ENCODE measurements at regions not wholly inside any gene's neighbourhood (a gene's known extent, or its start where the extent isn't known, plus 50 kb on each side); places are given as distances from the start of the nearest gene placed in this dataset.
"Not testable (repeated sequence)": the region's sequence is repeated elsewhere in the genome, so short reads cannot be mapped to it uniquely, and the experiment has no call there.

DNA sequence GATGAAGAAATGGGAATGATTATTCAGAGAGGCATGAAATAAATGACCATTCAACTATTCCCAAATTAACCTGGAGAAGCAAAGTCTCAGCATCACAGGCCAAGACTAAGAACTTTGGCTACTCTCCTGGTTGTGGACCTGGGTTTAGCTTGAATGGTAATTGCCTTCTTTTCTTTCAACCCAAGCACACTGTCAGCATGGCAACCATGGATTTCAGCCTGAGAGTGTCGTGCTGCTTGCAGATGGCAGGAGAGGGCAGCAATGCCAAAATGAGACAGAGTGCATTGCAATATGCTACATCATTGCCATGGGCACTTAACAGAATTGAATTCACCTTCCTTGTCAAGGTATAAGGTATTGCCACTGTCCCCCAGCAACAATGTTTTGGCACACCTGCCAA is 767.2 kb downstream of the REEP3 start:
- DNase-seq (ENCODE audit: low spot score) (no peak), FAIRE-seq (no peak)

DNA sequence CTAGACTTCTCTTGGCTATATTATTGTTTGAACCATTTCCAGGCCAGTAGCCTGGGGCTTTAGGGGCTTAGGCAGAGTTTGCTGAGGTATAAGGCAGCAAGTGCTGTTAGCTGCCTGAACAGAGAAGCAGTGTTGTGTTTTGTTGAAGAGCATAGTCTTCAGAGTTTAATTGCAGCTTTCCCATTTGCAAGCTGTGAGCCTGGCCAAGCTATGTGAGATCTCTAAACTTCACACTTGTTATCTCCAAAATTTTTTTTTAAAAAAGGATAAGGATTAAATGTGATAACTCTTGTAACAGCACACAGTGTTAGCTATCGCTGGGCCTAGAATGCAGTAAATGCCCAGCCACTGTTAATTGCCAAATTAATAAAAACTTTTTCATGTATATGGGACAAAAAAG is 782.4 kb downstream of the REEP3 start:
- FAIRE-seq (no peak), DNase-seq (ENCODE audit: low spot score) (no peak)

DNA sequence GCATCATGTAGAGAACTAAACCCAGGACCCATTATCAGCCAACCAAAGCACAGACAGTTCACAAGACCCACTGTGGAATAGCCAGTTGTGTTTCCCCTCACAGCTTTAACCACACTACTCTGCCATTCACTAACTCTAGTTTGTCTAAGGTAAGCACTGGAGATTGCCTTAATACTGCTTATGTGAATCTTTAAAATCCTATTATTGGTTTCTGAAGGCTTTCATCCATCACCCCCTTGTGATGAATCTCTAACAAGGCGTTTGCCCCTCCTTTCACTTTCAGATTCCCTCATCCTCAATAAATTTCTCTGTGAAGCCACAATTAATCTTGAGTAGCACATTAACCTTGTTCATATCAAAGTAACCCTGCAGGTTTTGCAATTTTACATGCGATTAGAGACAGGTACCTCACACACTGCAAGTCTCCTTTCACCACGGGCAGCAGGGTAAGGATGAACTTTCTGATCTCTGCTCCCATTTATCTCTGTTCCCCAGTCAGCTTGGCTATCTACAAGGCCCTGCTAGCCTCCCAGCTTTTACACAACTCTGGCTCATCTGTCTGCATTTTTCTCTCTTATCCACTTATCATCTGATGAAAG is 785.6 kb downstream of the REEP3 start:
- no peak for DNase-seq (ENCODE audit: low spot score)
- FAIRE-seq: no peak

DNA sequence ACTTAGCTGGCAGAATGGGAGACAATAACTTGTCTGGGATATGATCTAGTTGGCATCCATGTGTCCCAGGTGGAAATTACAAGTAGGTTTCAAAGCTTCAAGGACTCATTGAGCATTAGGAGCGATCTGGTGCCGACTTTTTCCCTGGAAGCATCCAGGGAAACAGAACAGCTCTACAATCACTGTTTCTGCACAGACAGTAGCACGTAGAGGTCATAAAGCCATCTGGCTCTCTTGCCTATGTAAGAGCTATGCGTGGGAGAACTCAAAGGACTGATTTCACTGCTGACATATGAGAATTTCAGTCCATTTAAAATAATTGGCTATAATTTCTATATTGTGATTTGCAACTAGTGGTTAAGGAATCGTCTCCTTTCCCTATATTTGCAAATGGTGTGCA is 791.7 kb downstream of the REEP3 start:
- FAIRE-seq (no peak), DNase-seq (ENCODE audit: low spot score) (no peak)

DNA sequence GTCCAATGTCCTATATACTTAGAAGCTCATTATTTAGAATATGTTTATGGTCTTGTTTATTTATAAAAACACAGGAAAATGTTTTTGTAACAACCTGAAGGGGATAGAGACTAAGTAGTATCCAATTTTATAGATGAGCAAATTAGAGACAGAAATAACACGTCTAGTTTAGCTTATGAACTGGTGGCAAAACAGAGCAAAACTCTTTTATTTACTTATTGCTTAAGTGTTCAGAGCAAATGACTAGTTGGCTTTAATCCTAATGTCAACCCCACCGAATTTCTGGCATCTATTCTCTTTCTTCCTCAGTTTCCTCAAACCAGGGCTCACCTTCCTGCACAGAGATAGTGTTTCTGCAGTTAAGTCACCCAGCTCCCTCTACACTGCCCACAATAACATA is 792.8 kb downstream of the REEP3 start:
- DNase-seq (ENCODE audit: low spot score) (no peak), FAIRE-seq (no peak)

DNA sequence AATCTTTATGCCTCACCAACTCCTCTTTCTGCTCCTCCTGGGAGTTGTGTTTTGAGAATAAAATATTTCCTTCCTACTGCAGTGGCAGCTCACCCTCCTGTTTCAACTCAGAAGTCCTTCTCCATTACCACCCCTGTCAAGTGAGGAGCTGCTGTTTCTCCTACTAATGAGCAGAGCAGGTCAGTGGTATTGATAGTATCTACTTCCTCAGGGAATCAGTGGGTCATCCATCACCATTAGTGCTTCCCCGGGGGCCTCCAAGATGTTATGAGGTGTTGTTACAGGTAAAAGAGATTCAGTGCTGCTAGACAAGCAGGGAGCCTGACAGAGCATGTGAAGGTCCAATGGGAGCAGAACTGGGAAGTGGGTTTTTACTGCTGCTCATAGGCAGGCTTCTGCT is 795.2 kb downstream of the REEP3 start:
- FAIRE-seq: no peak
- no peak for DNase-seq (ENCODE audit: low spot score)

DNA sequence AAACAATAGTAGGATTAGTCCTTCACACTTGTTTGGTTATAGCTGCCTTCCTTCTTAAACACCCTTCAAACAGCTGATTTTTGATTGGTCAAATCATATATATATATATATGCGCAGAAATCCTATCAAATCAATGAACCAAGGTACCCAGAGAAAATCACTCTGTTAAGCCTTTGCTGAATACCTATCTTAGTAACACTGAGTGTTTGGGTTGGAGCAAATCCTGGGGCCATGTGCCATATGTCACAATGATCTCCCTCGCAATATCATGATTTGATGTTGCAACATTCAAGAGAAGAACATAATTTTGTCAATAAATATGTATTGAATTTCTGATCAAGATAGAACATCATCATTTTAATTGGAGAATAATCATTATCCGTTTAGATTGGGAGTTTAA is 795.6 kb downstream of the REEP3 start:
- DNase-seq (ENCODE audit: low spot score): no peak
- FAIRE-seq: no peak

DNA sequence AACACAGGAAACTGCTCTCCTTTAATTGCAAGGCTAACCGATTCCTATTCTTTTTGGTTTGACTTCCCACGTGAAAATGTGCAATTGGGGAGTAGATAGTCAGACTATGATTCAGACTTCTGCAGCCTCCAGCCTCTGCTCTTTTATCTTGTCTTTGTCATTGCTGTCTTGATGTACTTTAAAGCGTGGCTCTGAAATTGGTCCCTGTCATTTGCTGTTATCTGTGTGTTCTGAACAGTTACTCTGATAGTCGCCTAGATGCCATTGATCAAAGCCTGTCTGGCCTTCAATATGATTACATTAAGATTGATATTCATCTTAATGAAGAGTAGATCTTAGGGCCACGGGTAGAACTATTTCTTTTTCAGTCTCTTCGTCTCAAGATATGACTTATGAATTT is 799.2 kb downstream of the REEP3 start:
- DNase-seq (ENCODE audit: low spot score): no peak
- FAIRE-seq: no peak

DNA sequence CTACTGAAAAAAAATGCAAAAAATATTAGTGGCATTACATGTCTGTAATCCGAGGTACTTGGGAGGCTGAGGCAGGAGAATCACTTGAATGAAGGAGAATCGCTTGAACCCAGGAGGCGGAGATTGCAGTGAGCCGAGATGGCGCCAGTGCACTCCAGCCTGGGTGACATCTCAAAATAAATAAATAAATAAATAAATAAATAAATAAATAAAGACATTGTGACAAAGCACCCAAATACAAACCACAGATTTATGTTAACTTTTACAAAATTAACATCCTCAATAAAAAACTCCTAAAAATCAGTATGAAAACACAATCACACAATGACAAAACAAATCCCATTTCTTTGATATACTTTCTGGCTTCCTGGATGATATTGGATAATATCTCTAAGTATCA is 808.3 kb downstream of the REEP3 start:
- DNase-seq (ENCODE audit: low spot score): no peak
- no peak for FAIRE-seq

DNA sequence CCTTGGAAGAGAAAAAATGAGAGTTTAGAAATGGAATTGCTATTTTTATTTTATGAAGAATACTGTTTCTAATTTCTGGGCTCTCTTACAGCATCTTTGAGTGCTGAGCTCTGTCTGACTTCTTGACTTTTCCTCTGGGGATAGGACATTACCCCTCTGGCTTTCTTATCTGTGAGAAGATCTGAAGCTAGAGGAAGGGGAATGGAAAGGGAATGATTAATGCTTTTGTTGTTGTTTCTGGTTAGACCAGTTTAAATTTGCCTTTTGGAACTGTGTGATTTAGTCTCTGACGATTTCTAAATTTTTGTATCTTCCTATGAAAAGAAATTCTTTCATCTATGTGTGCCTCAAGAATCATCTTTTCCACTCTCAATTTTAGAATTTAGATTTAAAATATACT is 811.4 kb downstream of the REEP3 start:
- FAIRE-seq (no peak), DNase-seq (ENCODE audit: low spot score) (no peak)

DNA sequence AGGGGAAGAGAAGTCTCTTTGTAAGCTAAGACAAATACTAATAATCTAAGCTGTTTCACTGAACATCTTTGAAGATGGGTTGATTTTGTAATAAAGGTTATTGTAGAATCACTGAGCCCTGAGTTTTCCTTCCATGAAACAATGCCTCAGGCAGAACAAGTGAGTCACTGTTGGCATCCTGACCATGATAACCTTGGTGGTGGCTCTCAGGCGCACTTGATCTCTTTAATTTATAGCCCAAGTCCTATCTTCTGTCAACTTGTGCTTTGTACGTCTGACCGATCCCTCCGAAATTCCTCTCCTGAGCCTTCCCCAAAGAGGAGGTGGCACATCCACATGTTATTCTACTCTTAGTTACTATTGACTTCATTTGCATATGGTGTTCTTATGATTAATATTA is 812.9 kb downstream of the REEP3 start:
- no peak for FAIRE-seq
- no peak for DNase-seq (ENCODE audit: low spot score)

DNA sequence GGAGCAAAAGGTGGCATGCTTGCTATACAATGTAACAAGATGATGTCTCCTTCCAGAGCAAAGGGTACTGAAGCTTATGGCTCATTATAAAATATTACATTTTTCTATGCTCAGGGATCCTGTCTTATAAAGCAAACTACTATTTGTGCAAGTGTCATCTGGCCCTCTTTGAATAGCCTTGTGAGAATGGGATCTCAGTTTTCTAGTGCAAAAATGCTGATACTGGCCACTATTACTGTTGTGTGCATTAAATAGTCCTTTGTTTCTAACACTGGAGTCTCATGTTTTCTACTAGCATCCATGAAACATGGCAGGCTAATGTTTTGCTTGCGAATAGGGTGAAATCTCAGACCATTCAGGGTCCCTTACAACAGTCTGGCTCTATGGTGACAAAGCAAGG is 823.0 kb downstream of the REEP3 start:
- DNase-seq (ENCODE audit: low spot score) (no peak), FAIRE-seq (no peak)

DNA sequence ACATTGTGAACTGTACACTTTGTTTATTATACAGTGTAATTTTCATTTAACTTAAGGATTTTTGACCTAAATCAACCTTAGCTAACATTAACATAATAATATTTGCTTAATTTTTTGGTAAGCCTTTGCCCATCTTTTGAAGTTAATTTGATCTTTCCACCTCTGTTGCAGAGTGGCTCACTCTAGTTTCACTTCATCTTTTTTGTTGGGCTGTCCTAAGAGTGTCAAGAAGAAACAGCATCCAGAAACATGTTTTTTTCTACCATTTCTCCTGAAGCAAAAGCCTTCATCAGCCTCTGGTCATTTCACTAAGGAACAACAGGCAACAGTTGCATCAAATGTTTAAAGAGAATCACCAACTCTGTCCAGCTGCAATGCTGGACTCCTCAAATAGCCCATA is 824.7 kb downstream of the REEP3 start:
- FAIRE-seq (no peak), DNase-seq (ENCODE audit: low spot score) (no peak)

DNA sequence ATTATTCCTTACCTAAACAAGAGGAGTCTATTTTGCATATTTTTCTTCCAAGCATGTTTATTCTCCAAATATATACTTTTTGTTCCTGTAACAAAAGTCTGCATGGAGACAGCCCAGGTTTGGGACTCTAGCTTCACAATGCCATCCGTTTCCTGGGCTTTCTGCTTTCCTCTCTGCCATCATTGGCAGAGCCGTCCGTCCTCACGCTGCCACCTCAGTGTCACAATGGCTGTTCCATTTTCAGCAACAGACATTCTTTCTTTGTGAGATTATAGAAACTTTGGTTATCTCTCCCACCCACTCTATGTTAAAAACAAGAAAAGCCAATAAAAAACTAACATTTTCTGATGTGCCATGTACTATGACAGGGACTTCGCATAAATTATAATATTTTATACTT is 825.2 kb downstream of the REEP3 start:
- DNase-seq (ENCODE audit: low spot score) (no peak), FAIRE-seq (no peak)

DNA sequence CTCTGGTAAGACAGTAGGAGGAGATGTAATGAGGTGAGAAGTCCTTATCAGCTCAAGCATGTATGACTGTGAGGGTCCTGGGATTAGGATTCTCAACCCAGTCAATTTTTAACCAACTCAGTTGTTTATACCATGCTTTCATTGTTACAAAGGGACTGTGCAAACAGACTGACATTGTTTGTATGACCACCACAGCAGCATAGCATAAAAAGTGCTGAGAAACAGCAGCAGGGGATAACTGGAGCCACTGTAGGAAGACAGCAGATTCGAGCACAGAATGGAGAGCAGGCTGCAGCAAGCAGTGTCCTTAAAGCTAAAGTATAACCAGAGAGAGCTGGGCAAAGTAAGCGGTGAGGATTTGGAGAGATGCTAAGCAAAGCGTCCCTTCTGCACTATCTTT is 829.5 kb downstream of the REEP3 start:
- FAIRE-seq: no peak
- DNase-seq (ENCODE audit: low spot score): no peak

DNA sequence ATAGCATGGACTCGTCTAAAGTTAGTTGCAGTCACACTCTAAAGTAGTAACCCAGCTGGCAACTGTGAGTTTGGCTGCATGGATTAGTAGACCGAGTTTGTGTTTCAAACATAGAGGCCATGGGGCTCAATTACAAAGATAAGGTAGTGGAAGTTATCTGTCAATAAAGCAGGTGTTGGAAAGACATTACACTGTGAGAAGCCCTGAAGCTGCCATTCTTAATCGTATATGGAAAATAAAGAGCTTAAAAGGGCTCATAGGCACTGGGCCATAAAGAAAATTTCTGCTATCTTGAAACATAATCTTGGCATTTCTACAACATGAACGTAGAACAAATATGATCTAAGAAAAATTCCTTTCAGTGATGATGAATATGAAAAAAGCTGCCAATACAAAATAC is 837.7 kb downstream of the REEP3 start:
- no peak for DNase-seq (ENCODE audit: low spot score)
- FAIRE-seq: no peak

DNA sequence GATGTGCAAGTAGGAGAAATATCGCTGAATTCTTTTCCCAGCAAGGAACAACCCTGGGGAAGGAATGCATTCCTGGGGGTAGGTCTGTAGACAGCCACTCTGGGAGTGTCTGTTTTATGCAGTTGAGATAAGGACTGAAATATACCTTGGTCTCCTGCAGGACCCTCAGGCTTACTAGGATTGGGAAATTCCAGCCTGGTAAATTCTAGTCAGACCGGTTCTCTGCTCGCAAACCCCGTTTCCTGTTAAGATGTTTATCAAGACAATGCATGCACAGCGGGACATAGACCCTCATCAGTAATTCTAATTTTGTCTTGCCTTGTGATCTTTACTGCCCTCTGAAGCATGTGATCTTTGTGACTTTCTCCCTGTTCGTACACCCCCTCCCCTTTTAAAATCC is 839.0 kb downstream of the REEP3 start:
- not testable (repeated sequence) for FAIRE-seq; DNase-seq (ENCODE audit: low spot score)

DNA sequence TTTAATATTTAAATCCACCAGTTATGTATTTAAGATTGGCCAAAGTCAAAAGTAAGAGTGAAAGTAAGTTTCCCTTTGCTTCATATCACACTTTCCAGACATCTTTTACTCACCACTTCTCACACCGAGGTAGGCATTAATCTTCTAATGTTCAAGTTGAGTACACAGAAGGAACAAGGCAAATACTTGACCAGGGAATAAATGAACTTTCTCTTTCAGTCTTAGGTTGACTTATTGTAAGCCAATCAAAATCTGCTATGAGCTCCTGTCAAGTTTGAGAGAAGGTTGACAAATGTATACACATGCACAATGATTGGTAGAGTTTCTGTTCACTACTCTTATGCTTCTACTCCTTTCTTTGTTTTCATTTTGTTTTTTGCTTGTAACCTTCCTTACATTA is 842.5 kb downstream of the REEP3 start:
- no peak for DNase-seq (ENCODE audit: low spot score)
- no peak for FAIRE-seq

DNA sequence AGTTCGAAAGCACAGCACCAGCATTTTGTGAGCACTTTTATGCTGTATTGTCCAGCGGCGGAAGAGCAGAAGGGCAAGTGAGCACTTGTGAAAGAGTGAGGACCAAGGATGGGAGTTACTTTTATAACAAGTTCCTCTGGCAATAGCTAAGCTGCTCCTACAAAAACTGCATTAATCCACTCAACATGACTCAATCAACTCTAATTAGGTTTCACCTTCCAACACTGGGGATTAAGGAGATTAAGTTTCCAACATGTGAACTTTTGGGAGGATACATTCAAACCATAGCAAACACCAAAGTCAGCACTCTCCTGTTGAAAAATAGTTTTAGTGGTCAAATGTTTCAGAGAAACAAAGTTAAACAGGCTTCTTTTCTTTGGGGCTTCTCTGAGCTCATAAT is 844.5 kb downstream of the REEP3 start:
- FAIRE-seq (no peak), DNase-seq (ENCODE audit: low spot score) (no peak)

DNA sequence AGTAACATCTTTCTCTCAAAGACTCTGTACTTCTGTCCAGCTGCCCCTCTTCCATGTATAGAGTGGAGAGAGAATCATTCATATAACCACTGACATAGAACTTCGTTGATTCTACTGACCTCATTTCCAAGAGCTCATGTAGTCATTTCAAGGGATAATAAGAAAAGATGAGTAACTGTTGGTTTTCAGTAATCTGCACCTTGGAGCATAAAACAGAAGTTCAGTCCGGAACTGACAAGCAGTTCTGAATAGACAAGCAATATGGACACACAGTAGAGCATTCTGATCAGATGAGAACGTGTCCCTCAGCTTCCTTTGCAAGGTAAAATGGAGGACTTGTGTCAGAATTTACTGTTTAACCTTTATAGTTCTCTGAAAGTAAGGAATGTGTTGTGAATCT is 847.1 kb downstream of the REEP3 start:
- no peak for FAIRE-seq
- no peak for DNase-seq (ENCODE audit: low spot score)

DNA sequence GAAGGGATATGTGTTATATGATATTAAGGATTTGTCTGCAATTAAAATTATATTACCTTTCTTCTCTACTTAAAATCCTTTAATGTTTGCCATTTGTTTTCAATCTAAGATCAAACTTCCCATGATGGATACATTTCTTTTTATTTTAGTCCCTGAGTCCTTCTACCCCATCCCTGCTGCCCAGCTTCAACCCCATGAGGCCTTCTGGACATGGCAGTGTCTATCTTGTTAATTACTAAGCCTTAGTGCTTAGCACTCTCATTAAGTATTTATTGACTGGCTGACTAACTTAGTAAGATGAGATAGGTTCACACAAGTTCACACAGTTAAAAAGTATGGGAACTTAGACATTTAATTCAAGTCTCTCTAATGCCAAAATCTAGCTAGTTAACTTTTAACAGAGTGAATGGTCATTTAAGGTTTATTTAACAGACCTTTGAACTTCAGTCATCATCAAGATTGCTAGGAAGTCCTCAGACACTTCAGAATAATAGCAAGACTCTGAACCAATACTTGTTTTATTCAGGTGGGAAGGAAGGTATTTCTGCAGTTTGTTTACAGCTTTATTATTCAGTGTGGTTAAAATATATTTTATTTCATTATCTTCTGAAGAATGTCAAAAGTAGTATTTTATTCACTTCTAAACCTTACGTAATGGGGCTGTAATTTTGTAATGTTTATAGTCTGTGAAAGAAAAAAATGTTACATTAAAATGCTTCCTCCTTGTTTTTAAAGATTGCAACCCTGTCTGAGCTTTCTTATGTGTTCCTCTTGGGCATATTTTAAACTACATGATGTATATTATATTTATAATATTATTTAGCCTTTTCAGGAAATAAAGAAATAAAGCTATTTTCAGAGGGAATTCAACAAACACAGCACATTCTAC is 848.9 kb downstream of the REEP3 start:
- DNase-seq (ENCODE audit: low spot score) (no peak), FAIRE-seq (no peak)

DNA sequence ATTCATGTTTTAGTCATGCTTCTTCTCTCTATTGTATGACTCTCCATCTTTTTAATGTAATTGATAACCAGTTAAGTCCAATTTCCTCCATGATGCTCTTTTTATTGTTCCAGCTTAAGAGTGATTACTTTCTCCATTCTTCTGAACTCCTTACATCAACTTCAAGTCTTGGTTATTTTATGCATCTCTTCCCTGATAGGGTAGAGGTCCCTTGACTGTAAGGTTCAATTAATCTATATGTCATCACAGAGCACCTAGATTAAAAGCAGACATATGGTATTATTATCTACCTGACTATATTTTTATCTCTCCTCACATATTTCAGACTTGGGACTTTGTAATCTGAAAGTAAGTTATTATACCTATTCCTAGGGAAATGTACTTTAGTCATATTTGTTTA is 853.1 kb downstream of the REEP3 start:
- no peak for DNase-seq (ENCODE audit: low spot score)
- FAIRE-seq: no peak

DNA sequence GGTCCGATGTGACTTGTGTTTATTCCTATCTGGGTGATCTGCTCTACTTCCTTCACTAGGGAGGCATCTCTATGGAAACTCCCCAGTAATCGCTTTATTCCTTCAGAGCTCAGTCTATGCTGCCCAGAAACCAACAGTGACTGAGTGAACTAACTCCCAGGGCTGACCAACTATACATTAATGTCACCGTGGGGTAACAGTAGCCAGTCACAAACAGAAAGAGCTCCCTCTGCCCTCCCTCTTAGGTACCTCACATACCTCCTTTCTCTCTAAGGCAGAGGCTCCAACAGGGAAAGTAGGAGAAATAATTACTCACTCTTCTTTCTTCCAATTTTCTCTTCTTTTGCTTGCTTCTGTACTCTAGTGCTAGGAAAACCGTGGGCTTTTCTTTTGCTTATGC is 855.0 kb downstream of the REEP3 start:
- FAIRE-seq (no peak), DNase-seq (ENCODE audit: low spot score) (no peak)

All from RCC 7860 (cell line).